Gastrocnemius medialis (tissue), 4 donors: ENCODE measurements at regions not wholly inside any gene's neighbourhood (a gene's known extent, or its start where the extent isn't known, plus 50 kb on each side); places are given as distances from the start of the nearest gene placed in this dataset.

Source experiments
- POLR2A ChIP-seq, 2 donors: fragments of 450-650 bp; IDR thresholded peaks; one replicate each; pipeline ENCODE4 v1.6.1; 2017; ENCODE audit warnings: antibody characterized with exemption in 2 of 2, mild to moderate bottlenecking in 2 of 2, moderate library complexity in 2 of 2
- TF ChIP-seq, protein P1 (sequence below), 5 experiments: fragments of 450-650 bp in 3 of 5; fragments of 200-600 bp in 2 of 5; sonication (generic) in 2 of 5; IDR thresholded peaks in 4 of 5; conservative IDR thresholded peaks in 1 of 5; 1 replicate in 4 of 5; 2 replicates in 1 of 5; pipeline ENCODE4 v1.5.1; 2016 to 2019; ENCODE audit warnings: antibody characterized with exemption in 5 of 5, mild to moderate bottlenecking in 3 of 5, moderate library complexity in 3 of 5

DNA sequence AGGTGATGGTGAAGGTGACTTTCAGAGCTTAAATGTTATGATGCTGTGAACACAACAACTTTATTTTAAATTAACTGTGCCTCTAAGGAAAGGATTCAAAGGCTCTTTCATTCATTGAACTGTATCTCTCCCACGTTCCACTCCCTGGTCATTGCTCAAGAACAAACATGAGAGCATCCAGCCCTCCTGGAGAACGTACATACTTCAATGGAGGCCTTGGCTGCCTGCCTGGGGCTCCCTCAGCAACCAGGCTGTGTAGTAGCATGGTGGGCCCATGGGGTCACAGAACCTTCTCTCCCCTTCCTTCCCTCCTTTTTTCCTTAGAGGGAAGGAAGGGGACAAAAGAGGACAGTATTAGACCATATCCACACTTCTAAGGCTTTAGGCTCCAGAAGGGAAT is 234.3 kb downstream of the CDC5L start:
- no peak for TF ChIP-seq POLR2A (IDR thresholded peaks at IDR 0.05)
- TF ChIP-seq, protein P1, sequence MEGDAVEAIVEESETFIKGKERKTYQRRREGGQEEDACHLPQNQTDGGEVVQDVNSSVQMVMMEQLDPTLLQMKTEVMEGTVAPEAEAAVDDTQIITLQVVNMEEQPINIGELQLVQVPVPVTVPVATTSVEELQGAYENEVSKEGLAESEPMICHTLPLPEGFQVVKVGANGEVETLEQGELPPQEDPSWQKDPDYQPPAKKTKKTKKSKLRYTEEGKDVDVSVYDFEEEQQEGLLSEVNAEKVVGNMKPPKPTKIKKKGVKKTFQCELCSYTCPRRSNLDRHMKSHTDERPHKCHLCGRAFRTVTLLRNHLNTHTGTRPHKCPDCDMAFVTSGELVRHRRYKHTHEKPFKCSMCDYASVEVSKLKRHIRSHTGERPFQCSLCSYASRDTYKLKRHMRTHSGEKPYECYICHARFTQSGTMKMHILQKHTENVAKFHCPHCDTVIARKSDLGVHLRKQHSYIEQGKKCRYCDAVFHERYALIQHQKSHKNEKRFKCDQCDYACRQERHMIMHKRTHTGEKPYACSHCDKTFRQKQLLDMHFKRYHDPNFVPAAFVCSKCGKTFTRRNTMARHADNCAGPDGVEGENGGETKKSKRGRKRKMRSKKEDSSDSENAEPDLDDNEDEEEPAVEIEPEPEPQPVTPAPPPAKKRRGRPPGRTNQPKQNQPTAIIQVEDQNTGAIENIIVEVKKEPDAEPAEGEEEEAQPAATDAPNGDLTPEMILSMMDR (IDR thresholded peaks at IDR 0.05 in 4 of 5, conservative IDR thresholded peaks at IDR 0.05 in 1 of 5): no peak
